HEK293 (cell line): ENCODE measurements at regions not wholly inside any gene's neighbourhood (a gene's known extent, or its start where the extent isn't known, plus 50 kb on each side); places are given as distances from the start of the nearest gene placed in this dataset.

Experiments
- SALL2 ChIP-seq: fragments of 450-650 bp; formaldehyde crosslinking; IDR thresholded peaks from 2 replicates; pipeline ENCODE4 v1.5.0; 2017; ENCODE audit warnings: missing biosample characterization, mild to moderate bottlenecking, missing genetic modification characterization, borderline replicate concordance
- TCF7L2 ChIP-seq: IDR thresholded peaks from 2 replicates; pipeline ENCODE4 v1.6.1; 2011; ENCODE audit warnings: low read depth, mild to moderate bottlenecking, inconsistent platforms, low read length, moderate library complexity, borderline replicate concordance
- ZNF670 ChIP-seq: fragments of 450-650 bp; formaldehyde crosslinking; IDR thresholded peaks from 2 replicates; pipeline ENCODE4 v1.5.1; 2016; ENCODE audit warnings: missing biosample characterization, missing genetic modification characterization, low read depth
- ZNF677 ChIP-seq: fragments of 450-650 bp; IDR thresholded peaks from 2 replicates; pipeline ENCODE4 v1.5.0; 2018; ENCODE audit warnings: missing biosample characterization, mild to moderate bottlenecking, missing genetic modification characterization, moderate library complexity
- TF ChIP-seq, protein P1 (sequence below): fragments of 450-650 bp; formaldehyde crosslinking; IDR thresholded peaks from 2 replicates; pipeline ENCODE4 v1.5.1; 2016; ENCODE audit warnings: missing biosample characterization, missing genetic modification characterization

DNA sequence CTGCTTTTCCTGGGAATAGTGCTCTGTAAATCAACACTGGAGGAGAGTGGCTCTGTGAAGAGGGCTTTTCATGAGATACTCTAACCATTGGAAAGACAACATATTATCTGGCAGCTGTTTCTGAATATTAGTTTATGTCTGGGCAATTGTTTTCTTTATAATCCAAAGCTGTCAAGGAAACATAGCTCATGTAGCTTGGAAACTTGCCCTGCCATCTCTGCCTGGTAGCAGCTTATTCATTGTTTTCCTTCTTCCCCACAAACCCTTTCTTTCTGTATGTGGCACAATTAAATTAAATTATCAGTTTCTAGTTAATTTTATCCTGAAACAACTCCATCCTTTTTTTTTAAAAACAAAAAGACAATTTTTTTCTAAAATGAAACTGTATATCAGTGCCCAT, 160.0 kb downstream of the EDEM1 start:
- TF ChIP-seq SALL2 (tag by site-specific recombination) (no peak), ZNF670 (no peak), TCF7L2 (no peak), ZNF677 (no peak)
- TF ChIP-seq, protein P1, sequence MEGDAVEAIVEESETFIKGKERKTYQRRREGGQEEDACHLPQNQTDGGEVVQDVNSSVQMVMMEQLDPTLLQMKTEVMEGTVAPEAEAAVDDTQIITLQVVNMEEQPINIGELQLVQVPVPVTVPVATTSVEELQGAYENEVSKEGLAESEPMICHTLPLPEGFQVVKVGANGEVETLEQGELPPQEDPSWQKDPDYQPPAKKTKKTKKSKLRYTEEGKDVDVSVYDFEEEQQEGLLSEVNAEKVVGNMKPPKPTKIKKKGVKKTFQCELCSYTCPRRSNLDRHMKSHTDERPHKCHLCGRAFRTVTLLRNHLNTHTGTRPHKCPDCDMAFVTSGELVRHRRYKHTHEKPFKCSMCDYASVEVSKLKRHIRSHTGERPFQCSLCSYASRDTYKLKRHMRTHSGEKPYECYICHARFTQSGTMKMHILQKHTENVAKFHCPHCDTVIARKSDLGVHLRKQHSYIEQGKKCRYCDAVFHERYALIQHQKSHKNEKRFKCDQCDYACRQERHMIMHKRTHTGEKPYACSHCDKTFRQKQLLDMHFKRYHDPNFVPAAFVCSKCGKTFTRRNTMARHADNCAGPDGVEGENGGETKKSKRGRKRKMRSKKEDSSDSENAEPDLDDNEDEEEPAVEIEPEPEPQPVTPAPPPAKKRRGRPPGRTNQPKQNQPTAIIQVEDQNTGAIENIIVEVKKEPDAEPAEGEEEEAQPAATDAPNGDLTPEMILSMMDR = no peak
